ENCODE measurements at regions not wholly inside any gene's neighbourhood (a gene's known extent, or its start where the extent isn't known, plus 50 kb on each side); places are given as distances from the start of the nearest gene placed in this dataset.

DNA sequence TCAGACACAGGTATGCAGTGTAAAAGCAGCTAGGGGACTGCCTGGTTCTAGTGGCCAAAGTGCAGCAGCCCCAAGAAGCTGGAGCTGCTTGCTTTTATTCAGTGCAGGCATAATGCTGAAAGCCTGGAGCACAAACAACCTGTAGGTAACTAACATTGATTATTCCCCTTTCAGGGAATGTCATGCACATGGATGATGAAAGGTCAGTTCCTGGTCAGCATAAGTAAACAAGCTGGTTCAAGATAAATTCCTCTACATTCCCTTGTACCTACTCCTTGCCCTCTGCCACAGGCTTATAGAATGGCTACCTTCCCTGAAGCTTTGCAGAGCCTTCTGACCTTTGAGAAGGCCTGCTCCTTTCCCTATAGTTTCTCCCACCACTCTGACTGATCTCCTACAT lies 1318.5 kb upstream of the ADGRL3 start:
- Histone ChIP-seq H3K9ac (ENCODE audit: low read length) (no peak overlapping the region), H3K27ac (ENCODE audit: low read depth, low read length) (no peak overlapping the region), H3K4me3 (ENCODE audit: low read length) (no peak overlapping the region), H3K4me1 (ENCODE audit: control insufficient read depth, insufficient read depth, low read length) (no peaks in the 10 kb centered on the region), H3K36me3 (ENCODE audit: control insufficient read depth, insufficient read depth, low read length) (no peaks in the 10 kb centered on the region), H3K27me3 (ENCODE audit: control insufficient read depth, insufficient read depth, low read length) (no peaks in the 10 kb centered on the region)

DNA sequence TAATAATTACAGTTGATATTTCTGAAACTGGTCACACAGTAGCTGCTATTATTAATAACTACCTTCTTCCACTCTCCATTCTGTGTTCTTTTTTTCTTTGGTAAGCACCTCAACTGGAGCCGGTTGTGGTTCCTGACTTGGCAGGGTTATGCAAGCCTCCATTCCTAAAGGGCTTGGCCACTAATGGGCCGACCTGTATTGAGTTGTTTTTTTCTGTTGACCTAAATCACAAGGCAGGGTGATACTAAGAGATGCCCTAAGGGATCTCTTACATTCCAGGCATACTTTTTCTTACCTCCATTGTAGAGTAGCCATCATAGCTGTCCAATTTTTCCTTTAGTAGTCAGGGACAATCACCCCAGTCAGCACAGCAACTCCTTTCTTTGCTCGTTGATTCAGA lies 1295.8 kb upstream of the ADGRL3 start:
- Histone ChIP-seq H3K9ac (ENCODE audit: low read length) (no peak overlapping the region), H3K27me3 (ENCODE audit: control insufficient read depth, insufficient read depth, low read length) (no peaks in the 10 kb centered on the region), H3K4me1 (ENCODE audit: control insufficient read depth, insufficient read depth, low read length) (no peaks in the 10 kb centered on the region), H3K27ac (ENCODE audit: low read depth, low read length) (no peak overlapping the region), H3K36me3 (ENCODE audit: control insufficient read depth, insufficient read depth, low read length) (no peaks in the 10 kb centered on the region), H3K4me3 (ENCODE audit: low read length) (no peak overlapping the region)

GRCh38 chr4:59920416-59920815 lies 1279.7 kb upstream of the ADGRL3 start:
- no peaks in the 10 kb centered on the region for H3K36me3 ChIP-seq (ENCODE audit: control insufficient read depth, insufficient read depth, low read length)
- H3K4me3 ChIP-seq (ENCODE audit: low read length) = no peak overlapping the region
- H3K4me1 ChIP-seq (ENCODE audit: control insufficient read depth, insufficient read depth, low read length) = no peaks in the 10 kb centered on the region
- H3K27ac ChIP-seq (ENCODE audit: low read depth, low read length) = no peak overlapping the region
- H3K27me3 ChIP-seq (ENCODE audit: control insufficient read depth, insufficient read depth, low read length) = no peaks in the 10 kb centered on the region
- H3K9ac ChIP-seq (ENCODE audit: low read length) = no peak overlapping the region

- Histone ChIP-seq H3K27ac (ENCODE audit: low read depth, low read length) (no peak overlapping the region), H3K4me1 (ENCODE audit: control insufficient read depth, insufficient read depth, low read length) (no peaks in the 10 kb centered on the region), H3K9ac (ENCODE audit: low read length) (no peak overlapping the region), H3K4me3 (ENCODE audit: low read length) (no peak overlapping the region), H3K36me3 (ENCODE audit: control insufficient read depth, insufficient read depth, low read length) (no peaks in the 10 kb centered on the region), H3K27me3 (ENCODE audit: control insufficient read depth, insufficient read depth, low read length) (no peaks in the 10 kb centered on the region)
These were observed 1274.8 kb upstream of the ADGRL3 start for GRCh38 chr4:59925290-59925689.

DNA sequence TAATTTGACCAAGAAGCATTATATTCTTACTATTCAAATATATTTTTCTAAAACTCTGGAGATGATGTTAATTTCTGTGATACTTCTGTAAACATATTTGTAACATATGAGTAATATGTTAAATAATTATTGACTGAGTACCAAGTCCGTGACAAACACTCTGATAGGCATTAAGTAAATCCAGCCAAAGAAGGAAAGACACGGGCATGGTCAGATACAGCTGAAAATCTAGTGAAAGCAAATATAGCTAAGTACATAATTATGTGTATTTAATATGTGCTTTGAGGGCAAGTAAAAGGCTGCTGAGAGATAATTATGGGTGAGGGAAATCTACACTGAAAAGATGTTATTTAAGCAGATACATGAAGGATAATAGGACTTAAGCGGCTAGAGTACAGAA lies 1263.6 kb upstream of the ADGRL3 start:
- H3K27me3 ChIP-seq (ENCODE audit: control insufficient read depth, insufficient read depth, low read length) = no peaks in the 10 kb centered on the region
- H3K4me3 ChIP-seq (ENCODE audit: low read length) = no peak overlapping the region
- H3K9ac ChIP-seq (ENCODE audit: low read length) = no peak overlapping the region
- no peaks in the 10 kb centered on the region for H3K4me1 ChIP-seq (ENCODE audit: control insufficient read depth, insufficient read depth, low read length)
- no peaks in the 10 kb centered on the region for H3K36me3 ChIP-seq (ENCODE audit: control insufficient read depth, insufficient read depth, low read length)
- no peak overlapping the region for H3K27ac ChIP-seq (ENCODE audit: low read depth, low read length)

DNA sequence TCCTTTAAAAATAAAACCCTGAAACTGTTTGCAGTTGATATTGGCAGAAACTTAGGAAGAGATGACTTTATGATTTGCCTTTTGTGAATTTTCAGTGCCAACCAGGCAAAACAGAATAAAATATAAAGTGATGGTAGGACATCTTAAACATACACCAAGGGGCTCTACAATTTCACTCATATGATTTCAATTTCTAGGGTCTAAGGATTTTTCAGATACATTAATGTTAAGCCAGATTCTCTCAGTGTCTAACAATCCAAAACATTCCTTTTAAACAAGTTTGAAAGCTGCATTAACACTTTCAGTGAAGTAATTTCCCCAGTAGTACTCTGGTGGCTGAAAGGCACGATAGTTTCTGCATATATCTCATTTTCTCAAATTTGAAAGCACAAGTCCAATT lies 1262.0 kb upstream of the ADGRL3 start:
- H3K4me1 ChIP-seq (ENCODE audit: control insufficient read depth, insufficient read depth, low read length) = no peaks in the 10 kb centered on the region
- H3K27ac ChIP-seq (ENCODE audit: low read depth, low read length) = no peak overlapping the region

GRCh38 chr4:59945277-59945676 lies 1254.8 kb upstream of the ADGRL3 start:
- H3K4me3 ChIP-seq (ENCODE audit: low read length) = no peak overlapping the region
- H3K27me3 ChIP-seq (ENCODE audit: control insufficient read depth, insufficient read depth, low read length) = no peaks in the 10 kb centered on the region
- no peaks in the 10 kb centered on the region for H3K4me1 ChIP-seq (ENCODE audit: control insufficient read depth, insufficient read depth, low read length)
- H3K9ac ChIP-seq (ENCODE audit: low read length) = no peak overlapping the region
- no peaks in the 10 kb centered on the region for H3K36me3 ChIP-seq (ENCODE audit: control insufficient read depth, insufficient read depth, low read length)
- no peak overlapping the region for H3K27ac ChIP-seq (ENCODE audit: low read depth, low read length)

More for the DNA sequence above, 1262.0 kb upstream of the ADGRL3 start:
- H3K27me3 ChIP-seq (ENCODE audit: control insufficient read depth, insufficient read depth, low read length) = no peaks in the 10 kb centered on the region
- H3K4me3 ChIP-seq (ENCODE audit: low read length) = no peak overlapping the region
- no peak overlapping the region for H3K9ac ChIP-seq (ENCODE audit: low read length)
- no peaks in the 10 kb centered on the region for H3K36me3 ChIP-seq (ENCODE audit: control insufficient read depth, insufficient read depth, low read length)

GRCh38 chr4:59945716-59946115 lies 1254.4 kb upstream of the ADGRL3 start:
- Histone ChIP-seq H3K27ac (ENCODE audit: low read depth, low read length) (no peak overlapping the region), H3K4me1 (ENCODE audit: control insufficient read depth, insufficient read depth, low read length) (no peaks in the 10 kb centered on the region), H3K36me3 (ENCODE audit: control insufficient read depth, insufficient read depth, low read length) (no peaks in the 10 kb centered on the region), H3K27me3 (ENCODE audit: control insufficient read depth, insufficient read depth, low read length) (no peaks in the 10 kb centered on the region), H3K9ac (ENCODE audit: low read length) (no peak overlapping the region), H3K4me3 (ENCODE audit: low read length) (no peak overlapping the region)

DNA sequence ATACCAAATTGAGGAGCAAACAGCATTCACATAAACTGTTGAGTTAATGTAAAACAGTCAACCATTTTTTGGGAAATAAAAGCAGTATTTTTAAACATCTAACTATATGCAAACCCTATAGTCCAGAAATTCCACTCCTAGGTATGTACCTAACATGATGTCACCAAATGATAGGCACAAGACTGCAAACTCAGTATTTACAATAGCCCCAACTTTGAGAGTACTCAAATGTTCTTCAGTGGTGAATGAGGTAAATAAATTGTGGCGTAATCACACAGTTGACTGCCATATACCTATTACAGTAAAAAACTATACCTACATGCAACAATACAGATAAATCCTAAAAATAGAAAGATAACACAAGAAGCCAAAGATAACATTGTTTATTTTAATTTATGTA lies 1243.8 kb upstream of the ADGRL3 start:
- no peak overlapping the region for H3K9ac ChIP-seq (ENCODE audit: low read length)
- H3K4me1 ChIP-seq (ENCODE audit: control insufficient read depth, insufficient read depth, low read length) = no peaks in the 10 kb centered on the region
- no peak overlapping the region for H3K27ac ChIP-seq (ENCODE audit: low read depth, low read length)
- H3K27me3 ChIP-seq (ENCODE audit: control insufficient read depth, insufficient read depth, low read length) = no peaks in the 10 kb centered on the region
- H3K4me3 ChIP-seq (ENCODE audit: low read length) = no peak overlapping the region
- H3K36me3 ChIP-seq (ENCODE audit: control insufficient read depth, insufficient read depth, low read length) = no peaks in the 10 kb centered on the region

- no peak overlapping the region for H3K4me3 ChIP-seq (ENCODE audit: low read length)
- H3K27me3 ChIP-seq (ENCODE audit: control insufficient read depth, insufficient read depth, low read length) = no peaks in the 10 kb centered on the region
- no peak overlapping the region for H3K27ac ChIP-seq (ENCODE audit: low read depth, low read length)
- no peaks in the 10 kb centered on the region for H3K4me1 ChIP-seq (ENCODE audit: control insufficient read depth, insufficient read depth, low read length)
- H3K36me3 ChIP-seq (ENCODE audit: control insufficient read depth, insufficient read depth, low read length) = no peaks in the 10 kb centered on the region
- no peak overlapping the region for H3K9ac ChIP-seq (ENCODE audit: low read length)
These were observed 1240.0 kb upstream of the ADGRL3 start for GRCh38 chr4:59960143-59960542.

DNA sequence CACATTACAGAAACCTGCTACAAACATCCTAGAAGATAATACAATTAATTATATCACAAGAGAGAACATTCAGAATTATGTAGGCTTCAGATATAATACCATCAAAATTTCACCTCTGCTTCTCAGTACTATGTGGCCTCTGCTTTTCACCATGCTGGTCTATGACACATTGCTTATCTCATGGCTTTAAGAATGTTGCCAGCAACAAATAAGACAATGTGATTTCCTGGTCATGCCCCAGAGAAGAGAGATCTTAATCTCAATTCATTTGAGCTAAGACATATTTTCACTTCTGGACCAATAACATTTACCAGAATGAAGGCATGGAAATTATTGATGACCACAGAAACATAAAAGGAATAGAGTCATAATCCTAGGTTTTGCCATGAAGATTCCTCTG lies 1233.4 kb upstream of the ADGRL3 start:
- H3K9ac ChIP-seq (ENCODE audit: low read length) = no peak overlapping the region
- no peak overlapping the region for H3K27ac ChIP-seq (ENCODE audit: low read depth, low read length)
- H3K36me3 ChIP-seq (ENCODE audit: control insufficient read depth, insufficient read depth, low read length) = no peaks in the 10 kb centered on the region
- no peak overlapping the region for H3K4me3 ChIP-seq (ENCODE audit: low read length)
- no peaks in the 10 kb centered on the region for H3K4me1 ChIP-seq (ENCODE audit: control insufficient read depth, insufficient read depth, low read length)
- H3K27me3 ChIP-seq (ENCODE audit: control insufficient read depth, insufficient read depth, low read length) = no peaks in the 10 kb centered on the region

DNA sequence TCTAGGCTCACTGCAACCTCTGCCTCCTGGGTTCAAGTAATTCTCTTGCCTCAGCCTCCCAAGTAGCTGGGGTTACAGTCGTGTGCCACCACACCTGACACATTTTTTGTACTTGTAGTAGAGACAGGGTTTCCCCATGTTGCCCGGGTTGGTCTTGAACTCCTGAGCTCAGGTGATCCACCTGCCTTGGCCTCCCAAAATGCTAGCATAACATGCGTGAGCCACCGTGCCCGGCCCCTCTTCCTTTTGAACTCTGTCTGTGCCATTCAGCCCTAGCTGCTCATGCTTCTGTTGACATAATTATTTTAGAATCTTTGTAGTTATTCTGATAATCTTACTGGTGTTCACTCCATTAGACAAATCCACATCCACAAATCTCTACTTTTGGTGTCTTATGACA lies 1231.3 kb upstream of the ADGRL3 start:
- H3K4me3 ChIP-seq (ENCODE audit: low read length) = no peak overlapping the region
- H3K27me3 ChIP-seq (ENCODE audit: control insufficient read depth, insufficient read depth, low read length) = no peaks in the 10 kb centered on the region
- no peak overlapping the region for H3K9ac ChIP-seq (ENCODE audit: low read length)
- H3K27ac ChIP-seq (ENCODE audit: low read depth, low read length) = no peak overlapping the region
- H3K36me3 ChIP-seq (ENCODE audit: control insufficient read depth, insufficient read depth, low read length) = no peaks in the 10 kb centered on the region
- H3K4me1 ChIP-seq (ENCODE audit: control insufficient read depth, insufficient read depth, low read length) = no peaks in the 10 kb centered on the region

GRCh38 chr4:59969909-59970308 lies 1230.2 kb upstream of the ADGRL3 start:
- Histone ChIP-seq H3K27me3 (ENCODE audit: control insufficient read depth, insufficient read depth, low read length) (no peaks in the 10 kb centered on the region), H3K27ac (ENCODE audit: low read depth, low read length) (no peak overlapping the region), H3K36me3 (ENCODE audit: control insufficient read depth, insufficient read depth, low read length) (no peaks in the 10 kb centered on the region), H3K4me3 (ENCODE audit: low read length) (no peak overlapping the region), H3K4me1 (ENCODE audit: control insufficient read depth, insufficient read depth, low read length) (no peaks in the 10 kb centered on the region), H3K9ac (ENCODE audit: low read length) (no peak overlapping the region)

DNA sequence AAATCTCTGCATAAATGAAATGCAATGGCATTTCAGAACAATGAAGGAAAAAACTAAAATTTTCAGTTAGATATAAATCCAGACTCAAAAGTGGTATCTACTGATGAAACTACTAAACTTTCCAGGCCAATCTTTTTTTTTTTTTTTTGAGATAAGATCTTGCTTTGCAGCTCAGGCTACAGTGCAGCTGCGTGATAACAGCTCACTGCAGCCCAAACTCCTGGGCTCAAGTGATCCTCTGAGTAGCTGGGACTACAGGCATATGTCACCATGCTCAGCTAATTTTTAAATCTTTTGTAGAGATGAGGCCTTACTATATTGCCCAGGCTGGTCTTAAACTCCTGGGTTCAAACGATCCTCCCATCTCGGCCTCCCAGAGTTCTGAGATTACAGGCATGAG lies 1228.2 kb upstream of the ADGRL3 start:
- Histone ChIP-seq H3K4me1 (ENCODE audit: control insufficient read depth, insufficient read depth, low read length) (no peaks in the 10 kb centered on the region), H3K4me3 (ENCODE audit: low read length) (no peak overlapping the region), H3K36me3 (ENCODE audit: control insufficient read depth, insufficient read depth, low read length) (no peaks in the 10 kb centered on the region), H3K9ac (ENCODE audit: low read length) (no peak overlapping the region), H3K27ac (ENCODE audit: low read depth, low read length) (no peak overlapping the region), H3K27me3 (ENCODE audit: control insufficient read depth, insufficient read depth, low read length) (no peaks in the 10 kb centered on the region)
